ENCODE measurements at regions not wholly inside any gene's neighbourhood (a gene's known extent, or its start where the extent isn't known, plus 50 kb on each side); places are given as distances from the start of the nearest gene placed in this dataset.
"Not testable (repeated sequence)": the region's sequence is repeated elsewhere in the genome, so short reads cannot be mapped to it uniquely, and the experiment has no call there.

DNA sequence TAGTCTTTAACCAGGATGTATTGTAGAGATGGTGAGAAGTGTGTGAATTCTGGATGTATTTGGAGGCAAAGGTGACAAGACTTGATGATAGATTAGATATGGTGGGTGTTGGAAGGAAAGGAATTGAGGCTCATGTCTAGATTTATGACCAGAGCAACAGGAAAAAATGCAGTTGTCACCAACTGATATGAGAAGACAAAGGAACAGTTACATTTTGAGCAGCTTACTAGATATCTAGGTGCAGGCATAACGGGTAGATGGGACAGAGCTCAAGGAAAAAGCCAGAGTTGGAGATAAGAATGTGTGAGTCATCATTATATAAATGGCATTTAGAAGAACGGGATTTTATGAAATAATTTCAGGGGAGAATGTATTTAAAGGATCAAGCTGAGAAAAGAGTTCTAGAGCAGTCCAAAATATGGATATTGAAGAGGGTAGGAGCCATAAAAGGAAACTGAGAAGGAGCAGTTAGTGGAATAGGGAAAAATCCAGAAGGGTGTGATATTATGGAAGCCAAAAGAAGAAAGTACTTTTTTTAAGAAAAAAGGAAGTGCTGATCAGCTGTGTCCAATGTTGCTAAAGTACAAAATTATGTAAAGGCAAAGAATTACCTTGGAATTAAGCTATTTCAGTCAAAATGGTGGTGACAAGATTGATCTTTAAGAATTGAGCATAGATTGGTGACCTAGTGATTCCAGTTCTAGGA is 262.5 kb downstream of the CGGBP1 start:
- FAIRE-seq (no peak), DNase-seq (ENCODE audit: low spot score) (no peak)

DNA sequence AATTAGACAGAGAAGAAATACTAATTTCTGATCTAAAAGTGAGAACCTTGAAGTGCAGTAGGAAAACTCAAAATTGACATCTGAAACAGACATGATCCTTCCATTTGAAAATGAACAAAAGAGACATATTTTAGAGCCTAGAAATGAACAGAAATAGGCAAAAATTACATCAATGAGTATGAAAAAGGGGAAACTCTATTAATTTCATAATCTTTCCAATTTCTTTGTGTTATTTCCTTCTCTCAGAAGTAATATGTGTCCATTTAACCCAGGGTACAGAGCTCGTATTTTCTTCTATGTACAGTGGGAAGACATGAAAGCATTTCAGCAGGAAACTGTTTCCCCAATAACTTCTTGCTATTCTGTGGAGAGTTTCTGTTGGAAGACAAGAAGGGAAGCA is 263.1 kb downstream of the CGGBP1 start:
- FAIRE-seq (no peak), DNase-seq (ENCODE audit: low spot score) (no peak)

DNA sequence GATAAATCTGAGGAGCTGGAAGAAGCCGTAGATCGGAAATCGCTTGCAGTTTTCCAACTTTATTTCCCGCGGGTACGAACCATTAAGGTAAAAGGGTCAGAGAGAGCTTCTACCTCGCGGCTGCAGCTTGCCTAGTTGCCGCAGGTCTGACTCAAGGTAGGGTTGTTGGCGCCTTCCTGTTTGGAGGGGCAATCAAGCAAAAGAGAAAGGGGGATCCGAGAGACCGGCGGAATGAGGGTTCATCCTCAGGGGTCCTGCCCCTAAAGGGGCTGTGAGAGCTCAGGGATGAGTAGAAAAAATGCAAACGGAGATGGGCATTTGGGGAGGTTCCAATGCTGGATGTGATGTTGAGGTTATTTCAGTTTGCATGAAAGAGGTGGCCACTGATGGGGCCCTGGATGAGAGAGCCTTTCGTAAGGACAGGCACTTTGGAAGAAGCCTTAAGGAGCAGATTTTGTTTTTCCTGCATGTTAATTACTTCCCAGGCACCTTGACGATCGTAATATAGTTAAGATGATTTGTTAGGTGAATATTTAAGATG is 265.4 kb downstream of the CGGBP1 start:
- DNase-seq (ENCODE audit: low spot score) (no peak), FAIRE-seq (no peak)

DNA sequence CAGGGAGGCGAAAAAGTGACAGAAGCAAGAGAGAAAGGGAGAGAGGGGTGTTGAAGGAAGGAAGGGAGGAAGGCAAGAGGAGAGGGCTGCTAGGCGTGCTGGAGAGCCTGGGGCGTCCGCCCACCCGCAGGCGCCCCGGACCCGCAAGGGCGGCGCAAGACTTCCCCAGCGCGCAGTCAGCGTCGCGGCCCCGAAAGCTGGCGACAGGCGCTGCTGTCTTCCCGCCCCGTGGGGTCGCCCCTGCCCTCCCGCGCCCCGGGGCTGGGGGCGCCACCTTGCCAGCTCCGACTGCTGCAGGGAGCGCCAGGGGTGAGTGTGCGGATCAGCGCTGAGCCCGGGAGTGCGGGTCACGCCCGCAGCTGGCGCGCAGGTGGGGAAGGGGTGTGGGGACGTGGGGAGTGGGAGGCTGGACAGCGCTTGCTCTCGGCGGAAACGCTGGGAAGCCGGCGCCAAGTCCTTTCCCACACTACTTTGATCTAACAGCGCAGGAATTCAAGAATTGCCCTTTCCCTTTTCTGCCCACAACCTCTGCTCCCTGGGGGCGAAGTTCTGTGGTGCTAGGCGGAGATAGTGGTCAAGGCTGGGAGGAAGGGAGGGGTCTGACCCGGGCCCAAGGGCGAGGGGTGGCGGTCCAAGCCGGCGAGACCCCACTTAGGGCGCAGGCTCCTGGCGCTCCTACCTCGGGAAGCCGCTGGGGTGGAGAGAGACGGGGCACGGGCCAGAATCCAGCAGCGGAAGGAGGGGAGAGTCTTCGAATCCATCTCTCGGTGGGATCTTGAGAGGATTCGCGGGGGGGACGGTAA is 266.1 kb downstream of the CGGBP1 start, which contains the start of gene HTR1F:
Gene HTR1F (plus strand): TSS at position 173 of the 803 bp plus-strand sequence.
- peak; percentile 40 for DNase-seq (ENCODE audit: low spot score)
- no peak for FAIRE-seq

DNA sequence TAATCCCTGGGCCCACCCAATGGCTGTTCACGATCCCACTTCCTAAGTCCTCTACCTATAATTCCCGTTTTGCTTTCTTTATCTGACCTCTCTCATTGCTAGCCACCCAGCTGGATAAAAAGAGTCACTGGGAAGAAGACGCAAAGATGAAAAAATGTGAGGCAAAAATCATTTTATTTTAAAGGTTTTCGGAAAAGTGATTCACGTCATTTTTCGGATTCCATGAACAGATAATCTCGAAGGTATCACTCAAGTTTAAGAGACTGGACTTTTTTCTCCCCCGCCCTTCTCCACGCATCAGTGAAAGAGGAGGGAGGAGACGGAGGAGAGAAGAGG is 266.6 kb downstream of the CGGBP1 start:
- FAIRE-seq (no peak), DNase-seq (ENCODE audit: low spot score) (no peak)

DNA sequence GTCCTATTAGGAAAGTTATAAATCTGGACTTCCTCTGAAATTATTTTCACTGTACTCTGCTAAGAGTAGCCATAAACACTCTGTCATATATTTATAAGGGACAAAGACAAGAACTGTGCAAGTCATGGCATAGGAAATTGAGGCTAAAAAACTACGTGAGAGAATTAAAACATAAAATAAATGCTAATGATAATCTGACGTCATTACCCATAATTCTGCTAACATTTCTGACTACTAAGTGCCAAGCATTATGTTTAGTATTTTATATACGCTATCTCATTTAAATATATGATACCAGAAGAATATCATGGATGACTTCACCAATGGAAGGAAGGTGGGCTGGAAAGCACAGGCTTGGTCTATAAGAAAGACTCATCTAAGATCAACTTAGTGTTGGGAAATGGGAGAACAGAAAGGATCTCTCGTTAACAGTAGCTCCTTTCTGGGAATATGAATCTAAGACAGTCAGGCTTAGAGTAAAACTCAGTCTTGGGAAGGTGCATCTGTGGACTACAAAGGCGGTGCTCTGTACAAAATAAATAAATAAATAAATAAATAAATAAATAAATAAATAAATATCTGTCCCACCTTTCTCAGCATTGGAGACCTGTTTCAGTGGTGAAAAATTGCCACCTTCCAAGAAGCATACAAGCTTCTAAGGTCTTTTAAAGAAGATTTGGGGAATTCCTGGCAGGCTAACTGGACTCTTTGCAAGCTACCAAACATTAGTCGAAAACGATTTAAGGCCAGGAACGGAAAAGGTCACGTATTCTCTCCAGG is 267.4 kb downstream of the CGGBP1 start:
- no peak for FAIRE-seq
- DNase-seq (ENCODE audit: low spot score), result no peak

DNA sequence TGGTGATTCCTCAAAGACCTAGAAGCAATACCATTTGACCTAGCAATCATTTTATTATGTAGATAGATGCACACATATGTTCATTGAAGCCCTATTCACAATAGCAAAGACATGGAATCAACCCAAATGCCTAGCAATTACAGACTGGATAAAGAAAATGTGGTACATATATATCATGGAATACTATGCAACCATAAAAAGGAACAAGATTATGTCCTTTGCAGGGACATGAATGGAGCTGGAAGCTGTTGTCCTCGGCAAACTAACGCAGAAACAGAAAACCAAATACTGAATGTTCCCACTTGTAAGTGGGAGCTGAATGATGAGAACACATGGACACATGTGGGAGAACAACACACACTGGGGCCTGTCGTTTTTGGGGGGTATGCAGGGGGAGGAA is 269.8 kb downstream of the CGGBP1 start:
- DNase-seq (ENCODE audit: low spot score); FAIRE-seq: not testable (repeated sequence)

DNA sequence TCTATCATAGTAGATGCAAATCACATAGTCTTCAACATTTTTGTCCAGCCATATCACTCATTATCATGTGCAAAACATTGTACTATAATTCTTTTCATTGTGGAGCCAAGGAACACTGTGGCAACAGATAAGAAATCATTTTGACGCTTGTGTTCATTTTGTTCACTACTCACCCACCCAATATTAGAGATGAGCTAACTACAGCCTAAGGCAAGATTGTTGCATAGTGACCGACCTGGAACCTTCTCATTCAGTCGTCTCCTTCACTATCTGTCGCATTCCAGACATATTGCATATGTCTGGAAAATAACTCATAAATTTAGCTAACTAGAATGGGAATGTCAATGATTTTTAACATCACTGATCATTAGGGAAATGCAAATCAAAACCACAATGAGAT is 270.3 kb downstream of the CGGBP1 start:
- DNase-seq (ENCODE audit: low spot score) (no peak), FAIRE-seq (no peak)

DNA sequence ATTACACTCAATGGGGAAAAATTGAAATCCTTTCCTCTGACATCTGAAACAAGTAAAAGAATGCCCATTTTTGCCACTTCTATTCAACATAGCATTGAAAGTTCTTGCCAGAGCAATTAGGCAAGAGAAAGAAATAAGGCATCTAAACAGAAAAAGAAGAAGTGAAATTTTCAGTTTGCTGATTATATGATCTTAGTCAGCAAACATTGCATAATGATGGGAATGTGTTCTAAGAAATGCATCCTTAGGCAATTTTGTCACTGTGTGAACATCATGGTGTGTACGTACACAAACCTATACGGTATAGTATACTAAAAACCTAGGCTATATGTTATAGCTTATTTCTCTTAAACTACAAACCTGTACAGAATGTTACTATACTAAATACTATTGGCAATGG is 278.0 kb downstream of the CGGBP1 start:
- DNase-seq (ENCODE audit: low spot score) (no peak), FAIRE-seq (no peak)

DNA sequence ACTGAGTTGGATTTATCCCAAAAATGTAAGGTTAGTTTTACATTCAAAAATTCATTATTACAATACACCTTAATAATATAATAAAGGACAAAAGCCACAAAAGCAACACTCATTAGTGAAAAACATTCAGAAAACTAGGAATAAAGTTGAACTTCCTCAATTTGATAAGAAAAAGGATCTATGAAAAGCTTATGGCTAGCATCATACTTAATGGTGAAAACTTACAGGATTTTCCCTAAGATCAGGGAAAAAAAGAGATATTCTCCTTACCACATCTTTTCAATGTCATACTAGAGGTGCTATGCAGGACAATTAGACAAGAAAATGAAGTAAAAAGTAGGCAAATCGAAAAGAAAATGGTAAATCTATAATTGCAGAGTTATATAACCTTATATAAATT is 279.9 kb downstream of the CGGBP1 start:
- FAIRE-seq, result no peak

DNA sequence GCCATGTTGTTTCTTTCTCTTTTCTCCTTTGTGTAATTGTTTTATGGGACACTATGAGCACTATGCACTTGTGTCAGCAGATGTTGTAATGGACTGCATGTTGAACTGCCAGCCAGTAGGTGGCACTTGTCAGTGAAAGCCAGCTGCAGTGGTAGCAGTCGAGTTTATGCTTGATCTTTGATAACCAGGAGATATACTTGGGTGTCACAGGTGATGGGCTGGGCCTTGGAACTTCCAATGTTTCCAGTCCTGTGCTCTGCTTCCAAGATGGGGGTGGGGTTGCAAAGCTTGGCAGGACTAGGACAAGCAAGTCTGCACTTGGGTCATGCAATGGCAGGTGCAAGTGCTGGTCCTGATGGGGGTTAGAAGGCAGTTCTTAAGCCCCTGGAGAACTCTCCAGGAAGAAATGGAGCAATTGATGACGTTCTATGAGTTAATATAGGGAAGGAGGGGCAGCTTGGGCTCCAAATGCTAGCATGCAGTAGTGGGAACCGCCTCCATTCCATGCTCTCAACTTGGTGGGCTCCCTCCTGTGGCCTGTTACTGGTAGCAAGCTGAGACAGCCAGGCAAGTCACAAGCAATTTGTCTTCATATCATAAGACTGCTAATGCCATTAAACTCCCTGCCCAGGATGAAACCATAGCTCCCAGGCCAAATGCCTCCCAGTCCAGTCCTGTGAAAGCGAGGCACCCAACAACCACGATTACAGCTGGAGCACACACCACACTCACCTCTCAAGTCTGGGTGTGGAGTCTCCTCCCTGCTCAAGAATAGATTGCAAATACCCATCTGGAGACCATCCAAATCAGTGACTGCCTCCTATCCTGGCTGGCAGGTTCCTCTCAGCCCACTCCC is 287.2 kb downstream of the CGGBP1 start:
- DNase-seq (ENCODE audit: low spot score), result no peak
- no peak for FAIRE-seq

More for the DNA sequence above, 279.9 kb downstream of the CGGBP1 start:
- no peak for DNase-seq (ENCODE audit: low spot score)

DNA sequence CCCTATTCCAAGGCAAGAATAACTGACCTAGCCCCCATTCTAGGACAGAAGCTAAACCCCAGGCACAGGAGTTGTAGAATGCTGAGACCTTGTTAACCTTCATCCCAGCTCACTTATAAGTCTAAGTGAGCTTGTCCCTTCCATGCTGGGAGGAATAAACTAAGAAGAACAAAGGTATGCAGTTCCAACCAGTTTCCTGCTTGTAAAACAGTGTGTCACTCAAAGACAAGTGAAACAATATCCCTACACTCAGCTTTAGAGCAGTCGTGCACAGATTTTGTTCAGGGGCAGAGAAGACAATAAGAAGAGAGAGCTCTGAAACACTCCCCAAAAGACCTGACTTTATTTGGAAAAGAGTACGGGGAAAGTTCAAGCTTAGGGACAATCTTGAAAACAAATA is 292.1 kb downstream of the CGGBP1 start:
- DNase-seq (ENCODE audit: low spot score), result no peak
- no peak for FAIRE-seq

DNA sequence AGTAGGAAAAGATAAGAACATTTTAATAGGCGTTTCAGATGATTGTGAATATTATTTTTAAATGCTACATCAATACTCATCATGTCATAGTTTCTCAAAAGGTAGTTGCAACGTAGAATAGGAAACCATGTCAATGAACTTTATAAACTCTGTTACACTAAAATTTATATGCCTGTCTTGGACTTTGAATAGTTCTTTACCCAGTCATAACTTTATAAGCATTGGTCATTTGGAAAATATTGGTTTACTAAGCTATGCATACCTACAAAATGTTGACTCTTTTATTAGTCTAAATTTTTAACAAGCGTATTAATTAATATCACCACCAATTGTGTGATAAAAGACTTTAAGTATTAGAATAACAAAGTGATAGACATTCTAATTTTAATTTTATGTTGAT is 293.5 kb downstream of the CGGBP1 start:
- no peak for DNase-seq (ENCODE audit: low spot score)
- FAIRE-seq, result no peak

DNA sequence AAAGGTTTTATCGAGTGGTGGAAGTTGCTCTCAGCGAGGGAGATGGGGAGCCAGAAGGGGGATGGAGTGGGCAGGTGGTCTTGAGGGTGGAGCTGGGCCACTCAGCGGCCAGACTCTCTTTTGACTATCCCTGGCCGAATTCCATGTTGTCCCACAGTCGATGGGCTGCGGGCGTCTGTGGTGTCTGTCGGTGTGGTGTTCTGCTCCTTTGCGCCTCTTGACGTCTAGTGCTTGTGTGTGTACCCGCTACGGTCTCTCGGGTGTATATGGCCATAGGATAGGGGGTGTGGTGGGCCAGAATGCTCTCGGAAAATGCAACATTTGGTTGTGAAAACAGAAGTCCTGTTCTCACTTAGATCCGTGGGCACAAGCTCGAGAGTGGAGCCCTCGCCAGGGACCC is 297.0 kb downstream of the CGGBP1 start:
- FAIRE-seq (no peak), DNase-seq (ENCODE audit: low spot score) (no peak)

DNA sequence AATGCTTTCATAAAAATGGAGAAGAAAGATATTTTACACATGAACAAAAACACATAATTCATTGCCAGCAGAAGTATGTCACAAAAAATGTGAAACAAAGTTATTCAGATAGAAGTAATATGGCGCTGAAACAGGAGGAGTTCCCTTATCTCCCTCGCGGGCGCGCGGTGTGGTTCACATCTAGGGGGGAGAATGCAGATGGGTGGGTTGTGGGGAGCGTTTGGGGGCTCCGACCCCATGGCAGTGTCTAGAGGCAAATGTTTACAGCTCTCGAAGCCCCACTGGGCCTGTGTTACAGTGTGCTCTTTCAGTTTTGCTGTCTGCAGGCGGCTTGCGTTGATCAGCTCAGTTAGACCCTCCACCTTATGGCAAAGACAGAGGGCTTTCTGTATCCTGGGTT is 297.5 kb downstream of the CGGBP1 start:
- DNase-seq (ENCODE audit: low spot score) (no peak), FAIRE-seq (no peak)

DNA sequence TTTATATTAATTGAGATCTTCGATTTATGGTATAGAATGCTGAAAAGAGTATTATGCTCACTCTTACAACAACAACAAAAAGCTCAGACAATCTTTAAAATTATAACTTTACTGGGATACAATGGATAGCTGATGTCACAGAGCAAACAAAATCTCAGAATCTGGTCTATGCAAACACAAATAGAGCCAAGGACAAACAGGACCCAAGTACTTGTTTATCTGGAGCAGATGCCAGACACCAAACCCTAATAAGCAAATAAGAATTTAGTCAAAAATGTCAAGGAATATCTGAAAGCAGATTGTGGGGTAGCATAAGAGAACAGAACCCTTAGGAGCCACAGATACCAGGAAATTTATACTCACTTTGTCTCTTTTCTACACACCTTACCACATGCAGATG is 302.2 kb downstream of the CGGBP1 start:
- FAIRE-seq (no peak), DNase-seq (ENCODE audit: low spot score) (no peak)

DNA sequence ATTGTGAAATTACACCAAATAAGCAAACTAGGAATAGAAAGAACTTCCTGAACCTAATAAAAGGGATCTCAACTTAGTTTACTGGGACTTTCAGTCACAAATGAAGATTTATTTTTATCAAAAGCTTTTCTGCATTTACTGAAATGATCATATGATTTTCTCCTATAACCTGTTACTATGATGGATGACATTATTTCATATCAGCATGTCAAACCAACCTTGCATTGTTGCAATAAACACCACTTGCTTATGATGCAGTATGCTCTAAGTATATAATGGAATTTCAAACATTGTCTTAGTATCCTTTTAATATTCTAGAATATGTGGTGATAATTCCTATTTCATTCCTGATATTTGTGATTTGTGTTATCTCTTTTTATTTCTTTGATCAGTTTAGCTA is 303.0 kb downstream of the CGGBP1 start:
- FAIRE-seq, result no peak
- no peak for DNase-seq (ENCODE audit: low spot score)

DNA sequence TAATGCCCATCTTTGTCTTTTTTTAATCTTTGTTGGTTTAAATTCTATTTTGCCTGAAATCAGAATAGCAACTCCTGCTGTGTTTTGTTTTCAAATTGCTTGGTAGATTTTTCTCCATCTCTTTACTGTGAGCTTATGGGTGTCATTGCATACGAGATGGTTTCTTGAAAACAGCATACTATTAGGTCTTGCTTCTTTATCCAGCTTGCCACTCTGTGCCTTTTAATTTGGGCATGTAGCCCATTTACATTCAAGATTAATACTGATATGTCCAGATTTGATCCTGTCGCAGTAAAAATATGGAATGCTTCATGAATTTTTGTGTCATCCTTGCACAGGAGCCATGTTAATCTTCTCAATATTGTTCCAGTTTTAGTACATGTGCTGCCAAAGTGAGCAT is 316.6 kb downstream of the CGGBP1 start:
- DNase-seq (ENCODE audit: low spot score), result no peak

DNA sequence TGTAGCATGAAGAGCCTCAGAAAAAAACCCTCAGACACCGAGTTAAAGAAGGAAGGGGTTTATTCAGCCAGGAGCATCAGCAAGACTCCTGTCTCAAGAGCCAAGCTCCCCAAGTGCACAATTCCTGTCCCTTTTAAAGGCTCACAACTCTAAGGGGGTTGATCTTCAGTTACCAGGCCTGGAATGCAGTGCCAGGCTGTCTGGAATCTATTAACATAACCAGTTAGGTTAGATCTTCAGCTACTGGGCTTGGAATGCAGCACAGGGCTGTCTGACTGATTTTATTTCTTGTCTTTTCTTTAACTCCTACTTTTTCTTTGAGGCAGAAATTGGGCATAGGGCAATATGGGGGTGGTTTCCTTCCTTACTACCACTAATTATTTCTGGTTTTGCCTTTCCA is 317.9 kb downstream of the CGGBP1 start:
- not testable (repeated sequence) for DNase-seq (ENCODE audit: low spot score); FAIRE-seq

More for the DNA sequence above, 316.6 kb downstream of the CGGBP1 start:
- no peak for FAIRE-seq

DNA sequence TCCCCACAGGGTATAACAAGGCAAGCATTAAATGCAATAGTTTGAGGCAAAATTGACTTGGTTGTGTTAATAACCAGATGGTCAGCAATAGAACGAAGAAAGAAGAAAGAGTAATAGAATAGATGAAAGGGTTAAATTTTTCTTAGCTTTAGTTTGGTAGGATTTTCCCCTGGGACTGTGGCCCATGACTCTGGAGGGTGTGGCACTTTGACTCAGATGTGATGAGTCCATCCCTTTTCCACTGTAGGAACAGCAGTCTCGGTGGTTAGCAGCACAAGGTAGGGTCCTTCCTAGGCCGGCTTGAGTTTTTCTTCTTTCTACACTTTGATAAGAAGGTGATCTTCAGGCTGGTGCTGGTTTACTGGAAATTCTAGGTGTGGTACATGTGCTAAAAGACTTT is 321.0 kb downstream of the CGGBP1 start:
- not testable (repeated sequence) for DNase-seq (ENCODE audit: low spot score); FAIRE-seq
